22Rv1 (cell line): ENCODE measurements at regions not wholly inside any gene's neighbourhood (a gene's known extent, or its start where the extent isn't known, plus 50 kb on each side); places are given as distances from the start of the nearest gene placed in this dataset.

Experiments
- CTCF ChIP-seq: fragments of 450-650 bp; IDR thresholded peaks from 2 replicates; pipeline ENCODE4 v1.5.1; 2017; ENCODE audit warnings: mild to moderate bottlenecking
- ZFX ChIP-seq: fragments of 450-650 bp; IDR thresholded peaks from 2 replicates; pipeline ENCODE4 v1.6.1; 2017; ENCODE audit warnings: antibody characterized with exemption, borderline replicate concordance

- TF ChIP-seq CTCF (no peak), ZFX (no peak)
Observed at GRCh38 chr17:33858682-33859081, 396.4 kb upstream of the CCL2 start.
